Endothelial cell of umbilical vein (primary cell): ENCODE measurements at regions not wholly inside any gene's neighbourhood (a gene's known extent, or its start where the extent isn't known, plus 50 kb on each side); places are given as distances from the start of the nearest gene placed in this dataset.

Source experiments
- BruUV-seq: library from RNA; stranded (reverse); fragments of 400-500 nt; replicated peaks from 2 replicates; lab custom pipeline; 2021; lab: Mats Ljungman, UMichigan
- CTCF ChIA-PET: fragments of 300-600, 350-600 bp; sonication (Branson Sonifier 250); formaldehyde crosslinking; loops from one replicate; lab custom pipeline; 2021; ENCODE audit warnings: antibody characterized with exemption, inconsistent platforms; lab: Charles Lee
- POLR2A ChIA-PET: fragments of 300-600, 350-600 bp; sonication (Branson Sonifier 250); formaldehyde crosslinking; loops from one replicate; lab custom pipeline; 2021; ENCODE audit warnings: antibody characterized with exemption, inconsistent platforms; lab: Charles Lee
- DNase-seq: peaks from one replicate; pipeline ENCODE4 v3.0.0-alpha.2; 2011; ENCODE audit warnings: low read depth, low spot score
- FAIRE-seq: peaks from 2 replicates; lab custom pipeline; 2011; peaks lifted over from hg19 to GRCh38; lab: Jason Lieb, UNC
- H2AFZ ChIP-seq: 2 replicates; pipeline ENCODE4 v1.6.0; 2012; ENCODE audit warnings: low read depth, low read length, control low read depth, inconsistent platforms
- H3K27ac ChIP-seq: 2 replicates; pipeline ENCODE4 v1.5.1; 2011; ENCODE audit warnings: low read depth, mild to moderate bottlenecking, control low read depth, low read length, moderate library complexity; ENCODE audit not compliant: insufficient read depth
- H3K27me3 ChIP-seq, 2 experiments: 2 replicates each; pipeline versions ENCODE4 v1.6.0 to v1.6.1; 2011; ENCODE audit warnings: low read length in 2 of 2, mixed read lengths in 1 of 2; ENCODE audit not compliant: control insufficient read depth in 2 of 2, insufficient read depth in 2 of 2
- H3K36me3 ChIP-seq, 2 experiments: 2 replicates in 1 of 2; 3 replicates in 1 of 2; pipeline ENCODE4 v1.5.1; 2011; ENCODE audit warnings: low read length in 2 of 2, mild to moderate bottlenecking in 1 of 2, moderate library complexity in 1 of 2; ENCODE audit not compliant: control insufficient read depth in 2 of 2, insufficient read depth in 2 of 2; ENCODE audit errors: extremely low read depth in 1 of 2
- H3K4me1 ChIP-seq: 3 replicates; pipeline ENCODE4 v1.5.1; 2011; ENCODE audit warnings: mild to moderate bottlenecking, low read length; ENCODE audit not compliant: control insufficient read depth, insufficient read depth; ENCODE audit errors: extremely low read depth
- H3K4me2 ChIP-seq: 2 replicates; pipeline ENCODE4 v1.6.1; 2011; ENCODE audit warnings: low read length, control low read depth, mixed read lengths; ENCODE audit not compliant: insufficient read depth
- H3K4me3 ChIP-seq, 3 experiments: fragments of 200-600 bp in 1 of 3; sonication (generic), shearing (Covaris generic) in 1 of 3; replicated peaks in 1 of 3; 2 replicates each; pipeline ENCODE4 v1.5.1; 2011 to 2016; ENCODE audit warnings: control low read depth in 3 of 3, low read length in 3 of 3, mild to moderate bottlenecking in 2 of 3, inconsistent platforms in 1 of 3, low read depth in 1 of 3, moderate library complexity in 1 of 3; ENCODE audit not compliant: insufficient read depth in 1 of 3
- H3K79me2 ChIP-seq: 2 replicates; pipeline ENCODE4 v1.6.0; 2012; ENCODE audit warnings: low read length, inconsistent platforms; ENCODE audit not compliant: control insufficient read depth, insufficient read depth
- H3K9ac ChIP-seq: replicated peaks from 2 replicates; pipeline ENCODE3; 2011; ENCODE audit warnings: low read length, control low read depth; ENCODE audit not compliant: insufficient read depth; ENCODE audit errors: extremely low read depth
- H3K9me1 ChIP-seq: replicated peaks from 3 replicates; pipeline ENCODE4 v1.6.0; 2011; ENCODE audit warnings: mild to moderate bottlenecking, low read length; ENCODE audit not compliant: control insufficient read depth, insufficient read depth; ENCODE audit errors: extremely low read depth
- H3K9me3 ChIP-seq: replicated peaks from 2 replicates; pipeline ENCODE4 v1.5.1; 2012; ENCODE audit warnings: low read length, inconsistent platforms; ENCODE audit not compliant: control insufficient read depth, insufficient read depth
- H4K20me1 ChIP-seq: replicated peaks from 2 replicates; pipeline ENCODE3; 2011; ENCODE audit warnings: mild to moderate bottlenecking, low read length; ENCODE audit not compliant: control insufficient read depth, insufficient read depth; ENCODE audit errors: extremely low read depth
- CTCF ChIP-seq, 2 donors: IDR thresholded peaks; 1 replicate in 1 of 2; 2 replicates in 1 of 2; pipeline ENCODE4 v1.5.1; 2011; ENCODE audit warnings: low read length in 2 of 2, mild to moderate bottlenecking in 2 of 2, moderate library complexity in 2 of 2, control low read depth in 1 of 2, inconsistent platforms in 1 of 2, low read depth in 1 of 2; ENCODE audit not compliant: insufficient read depth in 1 of 2; ENCODE audit errors: extremely low read depth in 1 of 2
- GATA2 ChIP-seq: IDR thresholded peaks from 2 replicates; pipeline ENCODE4 v1.7.0; 2011; ENCODE audit warnings: low read depth, mild to moderate bottlenecking, moderate library complexity, mixed read lengths, low read length; ENCODE audit not compliant: insufficient read length, insufficient read depth
- JUN ChIP-seq: IDR thresholded peaks from 2 replicates; pipeline ENCODE4 v1.6.1; 2011; ENCODE audit warnings: borderline replicate concordance, low read depth; ENCODE audit not compliant: insufficient read length, insufficient read depth
- MYC ChIP-seq: IDR thresholded peaks from one replicate; pipeline ENCODE4 v1.6.1; 2011; ENCODE audit warnings: mild to moderate bottlenecking, low read depth, low read length
- POLR2A ChIP-seq: IDR thresholded peaks from 2 replicates; pipeline ENCODE4 v1.6.1; 2012; ENCODE audit warnings: low read depth, mild to moderate bottlenecking, control low read depth, low read length
- POLR2AphosphoS5 ChIP-seq: IDR thresholded peaks from 2 replicates; pipeline ENCODE4 v1.6.1; 2012; ENCODE audit warnings: low read depth, mild to moderate bottlenecking, control low read depth, low read length, moderate library complexity; ENCODE audit not compliant: insufficient read depth
- dilution Hi-C: fragments of 300-500 bp; cut with MboI; formaldehyde crosslinking; loops from one replicate; pipeline ENCODE4 v1.15.0; 2019; ENCODE audit warnings: low sequenced_read_pairs; ENCODE audit not compliant: extremely low pct_ligation_motif_present
- intact Hi-C: fragments of 100-400 bp; cut with micrococcal nuclease; formaldehyde crosslinking; loops from one replicate; pipeline ENCODE4 v1.10.0; 2022

GRCh38 chr1:30272277-30273020 is 450.9 kb downstream of the MATN1 start:
- Histone ChIP-seq H3K4me2 (no peak overlapping the region), H3K9me3 (no peaks in the 10 kb centered on the region), H2AFZ (no peak overlapping the region), H3K79me2 (no peaks in the 10 kb centered on the region), H3K27ac (no peak overlapping the region), H3K27me3 (no peaks in the 10 kb centered on the region), H3K9me1 (no peaks in the 10 kb centered on the region), H3K4me3 (no peak overlapping the region), H3K9ac (no peak overlapping the region), H3K4me1 (no peaks in the 10 kb centered on the region), H4K20me1 (no peaks in the 10 kb centered on the region), H3K36me3 (no peaks in the 10 kb centered on the region)
- FAIRE-seq (no peak), DNase-seq (no peak)
- ChIA-PET POLR2A (no interaction called here), CTCF (no interaction called here)
- dilution Hi-C loops, result no loop called here
- intact Hi-C loops, result no loop called here
- no TSS peak for BruUV-seq
- TF ChIP-seq POLR2A, result no peak
- TF ChIP-seq POLR2AphosphoS5, result no peak
- no peak for TF ChIP-seq JUN
- no peak for TF ChIP-seq MYC
- no peak for TF ChIP-seq CTCF (IDR thresholded peaks at IDR 0.05; ENCODE audit: extremely low read depth in 1 of 2, insufficient read depth in 1 of 2, low read depth in 1 of 2, low read length in 2 of 2)
- TF ChIP-seq GATA2, result no peak
